ENCODE measurements at regions not wholly inside any gene's neighbourhood (a gene's known extent, or its start where the extent isn't known, plus 50 kb on each side); places are given as distances from the start of the nearest gene placed in this dataset.

GRCh38 chr12:45553204-45553603 is 176.3 kb upstream of the ARID2 start:
- no peak for DNase-seq

GRCh38 chr12:45557016-45557415 is 172.5 kb upstream of the ARID2 start:
- no peak for DNase-seq

- no peak for DNase-seq
Observed at GRCh38 chr12:45558353-45558752, 171.2 kb upstream of the ARID2 start.

- no peak for DNase-seq
Observed at GRCh38 chr12:45559537-45559936, 170.0 kb upstream of the ARID2 start.

DNA sequence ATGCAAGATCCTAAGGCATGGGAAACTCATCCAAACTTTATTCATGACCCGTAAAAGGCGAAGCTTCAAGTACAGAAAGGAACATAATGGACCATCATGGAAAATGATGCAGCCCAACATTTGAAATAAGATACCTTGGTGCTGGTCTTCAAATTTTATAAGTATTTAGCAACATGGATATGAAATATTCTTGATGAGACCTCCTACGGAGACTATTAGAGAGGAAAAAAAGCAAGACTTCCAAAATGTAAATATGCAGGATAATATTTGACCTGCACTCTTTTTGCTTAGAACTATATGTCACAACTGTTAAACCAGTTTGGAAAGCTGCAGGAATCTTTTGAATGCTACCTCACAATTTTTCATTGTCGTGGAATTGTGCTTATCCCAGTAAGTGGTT is 168.8 kb upstream of the ARID2 start:
- no peak for DNase-seq

DNA sequence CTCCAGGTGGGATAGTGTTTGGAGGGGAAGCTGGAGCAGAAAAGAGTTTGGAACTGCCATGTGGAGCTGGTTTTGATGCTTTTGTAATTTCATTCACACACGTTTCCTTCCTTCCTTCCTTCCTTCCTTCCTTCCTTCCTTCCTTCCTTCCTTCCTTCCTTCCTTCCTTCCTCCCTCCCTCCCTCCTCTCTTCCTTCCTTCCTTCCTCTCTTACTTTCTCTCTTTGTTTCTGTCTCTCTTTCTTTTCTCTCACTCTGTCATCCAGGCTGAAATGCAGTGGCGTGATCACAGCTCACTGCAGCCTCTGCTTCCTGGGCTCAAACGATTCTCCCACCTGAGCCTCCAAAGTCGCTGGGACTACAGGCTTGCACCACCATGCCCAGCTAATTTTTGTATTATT is 168.0 kb upstream of the ARID2 start:
- DNase-seq, result no peak

GRCh38 chr12:45565590-45565989 is 163.9 kb upstream of the ARID2 start:
- DNase-seq, result no peak

- no peak for DNase-seq
Observed at GRCh38 chr12:45566257-45566656, 163.2 kb upstream of the ARID2 start.

DNA sequence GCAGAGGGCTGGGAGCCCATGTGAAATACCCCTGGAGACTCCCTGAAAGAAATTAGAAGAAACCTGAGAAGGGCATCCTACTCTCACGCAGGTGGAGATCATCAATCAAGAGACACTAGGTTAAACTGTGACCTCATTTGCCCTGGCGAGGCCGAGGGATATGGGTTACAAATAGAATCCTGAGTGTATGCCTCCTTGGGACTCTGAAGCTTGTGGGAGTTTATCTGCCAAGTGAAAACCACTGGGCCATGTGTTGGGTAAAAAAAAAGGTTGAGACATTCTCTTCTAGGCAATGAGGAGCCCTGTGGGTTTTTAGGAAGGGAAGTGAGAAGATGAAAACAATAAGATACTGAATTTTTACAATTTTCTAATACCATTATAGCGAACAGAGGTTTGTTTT is 160.7 kb upstream of the ARID2 start:
- no peak for DNase-seq

GRCh38 chr12:45570501-45570900 is 159.0 kb upstream of the ARID2 start:
- DNase-seq, result no peak

DNA sequence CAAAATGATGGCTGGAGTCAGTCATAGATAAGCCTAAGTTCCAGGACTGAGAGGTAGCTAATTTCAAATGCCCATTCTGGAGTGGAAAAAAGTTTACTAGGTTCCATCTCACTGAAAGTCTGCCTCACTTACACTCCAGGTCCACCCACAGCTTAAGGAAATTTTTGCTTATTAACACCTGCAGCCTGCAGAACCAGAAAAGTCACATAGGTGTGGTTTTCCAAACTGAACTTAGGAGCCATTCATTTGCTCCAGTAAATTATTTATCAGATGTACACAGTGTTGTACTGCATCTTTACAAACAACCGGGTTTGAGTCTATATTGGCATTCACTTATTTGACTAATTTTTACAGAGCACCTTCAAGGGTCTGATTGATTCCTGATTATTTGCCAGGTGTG is 157.4 kb upstream of the ARID2 start:
- DNase-seq, result no peak

DNA sequence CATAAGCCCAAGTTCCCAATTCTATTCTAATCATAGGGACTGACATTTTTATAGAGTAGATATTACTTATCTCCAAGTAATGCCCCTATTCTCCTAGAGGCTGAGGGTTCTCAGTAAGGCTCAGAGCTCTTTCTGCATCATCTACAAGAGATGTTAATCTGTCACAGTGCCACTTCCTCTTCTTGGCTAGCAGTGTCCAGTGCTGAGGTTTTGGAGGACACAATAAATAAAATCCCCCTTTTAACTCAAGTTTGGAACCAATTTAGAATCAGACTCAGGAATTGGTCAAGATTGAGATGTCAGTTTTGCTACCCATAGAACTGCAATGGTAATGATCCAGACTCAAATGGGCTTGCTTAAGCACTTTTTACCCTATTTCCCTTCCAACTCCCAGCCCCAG is 154.1 kb upstream of the ARID2 start:
- no peak for DNase-seq

DNA sequence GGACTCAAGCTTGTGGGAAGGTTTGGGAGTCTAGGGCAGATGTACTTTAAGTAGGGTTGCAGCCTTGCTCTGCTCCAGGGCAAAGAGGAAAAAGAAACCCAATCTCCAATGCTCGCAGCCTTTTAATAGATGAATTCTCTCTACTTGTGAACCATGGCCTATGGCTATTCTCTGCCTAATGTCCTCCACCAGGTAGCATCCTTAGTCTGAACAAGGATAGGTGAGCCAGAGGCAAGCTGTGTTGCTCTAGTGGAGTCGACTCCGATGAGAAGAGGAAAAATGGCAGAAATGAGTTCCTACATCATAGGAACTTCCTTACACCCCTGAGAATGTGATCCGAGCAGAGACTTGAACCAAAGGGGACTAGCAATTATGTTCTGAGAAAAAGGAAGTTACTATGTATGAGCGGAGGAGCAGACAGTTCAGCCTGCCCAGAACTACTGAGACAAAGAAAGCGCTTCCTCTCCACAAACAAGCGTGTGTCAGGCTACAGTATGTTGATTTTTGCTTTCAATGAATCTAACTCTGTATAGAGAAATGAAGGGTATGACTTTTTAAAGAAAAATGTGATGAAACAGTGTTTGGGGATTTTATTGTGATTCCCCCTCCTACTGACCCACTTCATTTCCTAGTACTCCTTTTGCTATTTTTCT is 153.6 kb upstream of the ARID2 start:
- DNase-seq, result no peak

- no peak for DNase-seq
Observed at GRCh38 chr12:45577844-45578399, 151.6 kb upstream of the ARID2 start.

DNA sequence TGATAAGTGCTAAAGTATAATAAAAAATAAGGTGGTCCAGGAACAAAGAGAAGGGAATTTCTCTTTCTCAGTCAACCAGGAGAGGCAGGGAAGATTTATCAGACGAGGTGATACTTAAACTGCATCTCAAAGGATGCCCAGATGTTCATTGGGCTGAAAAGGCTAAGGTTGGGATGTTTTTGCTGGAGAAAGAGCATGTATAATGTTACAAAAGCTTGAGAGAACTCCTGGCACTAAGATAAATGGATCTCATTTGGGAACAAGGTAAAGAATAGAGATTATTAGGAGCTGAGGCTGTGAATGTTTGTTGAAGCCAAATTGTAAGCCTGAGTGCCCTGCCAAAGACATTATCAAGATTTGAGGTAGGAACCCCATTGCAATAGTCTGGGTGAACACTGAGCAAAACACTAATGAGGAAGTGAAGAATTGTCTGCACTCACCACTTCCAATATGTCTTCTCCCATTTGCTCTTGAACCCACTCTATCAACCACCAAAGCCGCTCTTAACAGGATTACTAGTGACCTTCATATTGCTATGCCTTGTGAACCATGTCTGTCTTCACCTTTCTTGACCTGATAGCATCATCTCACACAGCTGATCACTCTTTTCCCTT is 149.0 kb upstream of the ARID2 start:
- no peak for DNase-seq

GRCh38 chr12:45581112-45581511 is 148.4 kb upstream of the ARID2 start:
- no peak for DNase-seq

DNA sequence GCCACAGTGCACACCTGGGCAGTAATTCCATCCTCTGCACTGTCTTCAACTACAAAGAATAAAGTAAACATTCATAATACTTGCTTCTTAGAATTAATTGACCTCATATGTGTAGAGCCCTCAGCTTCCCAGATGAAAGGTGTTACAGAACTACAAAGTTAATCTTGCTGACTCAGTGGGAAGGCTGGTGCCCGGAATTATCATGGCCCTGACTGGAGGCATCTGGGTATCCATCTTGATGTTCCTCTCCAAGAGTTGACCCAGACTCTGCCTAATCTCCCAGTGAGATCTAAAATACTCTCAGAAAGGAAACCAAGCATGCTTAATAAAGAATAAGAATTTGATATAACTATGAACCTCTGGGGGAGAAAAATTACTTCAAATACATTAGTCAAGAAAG is 147.0 kb upstream of the ARID2 start:
- DNase-seq, result no peak

GRCh38 chr12:45582986-45583659 is 146.4 kb upstream of the ARID2 start:
- DNase-seq, result no peak

GRCh38 chr12:45584336-45584735 is 145.2 kb upstream of the ARID2 start:
- DNase-seq, result no peak

GRCh38 chr12:45585522-45586230 is 143.8 kb upstream of the ARID2 start:
- DNase-seq, result no peak

GRCh38 chr12:45586486-45586885 is 143.0 kb upstream of the ARID2 start:
- DNase-seq, result no peak

GRCh38 chr12:45587012-45587411 is 142.5 kb upstream of the ARID2 start:
- DNase-seq, result no peak

DNA sequence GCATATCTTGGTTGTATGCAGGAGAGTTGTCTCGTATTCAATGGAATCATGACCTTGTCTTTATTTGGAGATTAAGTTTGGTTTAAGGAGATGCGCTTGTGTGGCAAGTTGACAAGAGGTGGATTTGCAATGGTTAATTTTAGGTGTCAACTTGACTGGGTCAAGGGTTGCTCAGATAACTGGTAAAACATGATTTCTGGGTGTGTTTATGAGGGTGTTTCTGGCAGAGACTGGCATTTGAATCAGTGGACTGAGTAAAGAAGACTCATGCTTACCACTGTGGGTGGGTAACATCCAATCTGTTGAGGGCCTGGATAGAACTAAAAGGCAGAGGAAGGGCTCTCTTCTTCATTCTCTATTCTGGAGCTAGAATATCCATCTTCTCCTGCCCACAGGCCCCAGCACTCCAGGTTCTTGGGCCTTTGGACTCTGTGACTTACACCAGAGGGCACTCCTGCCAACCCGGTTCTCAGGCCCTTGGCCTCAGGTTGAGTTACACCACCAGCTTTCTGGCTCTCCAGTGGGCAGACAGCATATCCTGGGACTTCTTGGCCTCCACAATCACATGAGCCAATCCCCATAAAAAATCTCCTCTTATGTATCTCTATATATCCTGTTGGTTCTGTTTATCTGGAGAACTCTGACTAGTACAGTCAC is 141.5 kb upstream of the ARID2 start:
- no peak for DNase-seq
